ENCODE measurements at regions not wholly inside any gene's neighbourhood (a gene's known extent, or its start where the extent isn't known, plus 50 kb on each side); places are given as distances from the start of the nearest gene placed in this dataset.

DNA sequence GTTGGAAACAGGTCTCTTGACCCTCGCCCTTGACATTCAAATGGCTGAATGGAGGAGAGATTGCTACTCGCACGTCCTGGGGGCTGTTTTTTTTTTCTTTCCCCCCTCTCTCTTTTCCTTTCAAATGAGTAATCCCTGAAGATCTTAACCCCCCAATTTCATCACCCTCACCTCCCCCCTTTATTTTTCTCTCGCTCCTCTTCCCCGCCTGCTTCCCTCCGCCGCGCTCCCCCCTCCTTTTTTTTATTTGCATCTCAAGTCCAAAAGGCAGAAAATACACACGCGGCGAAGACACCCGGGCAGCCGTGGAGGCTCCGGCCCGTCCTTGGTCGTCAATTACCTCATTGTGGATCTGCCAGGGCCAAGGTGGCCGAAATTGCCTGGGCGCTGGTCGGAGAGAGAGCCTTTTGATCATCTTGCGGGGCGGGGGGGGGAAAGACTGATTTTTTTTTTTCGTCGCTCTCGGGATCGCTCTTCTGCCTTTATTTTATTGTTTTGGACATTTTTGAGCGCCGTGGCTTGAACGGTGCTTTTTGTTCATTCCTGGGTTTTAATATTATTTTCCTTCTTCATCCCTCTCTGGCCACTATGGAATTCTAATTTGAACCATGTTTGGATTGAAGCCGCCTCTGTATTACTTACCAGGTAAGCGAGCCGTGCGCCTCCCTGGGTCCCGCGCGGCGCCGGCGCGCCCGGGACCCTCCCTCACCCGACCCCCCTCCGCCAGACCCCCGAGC is 57.2 kb upstream of the GSE1 start:
- FAIRE-seq, result no peak
- H3K4me3 ChIP-seq (ENCODE audit: low read depth, low read length), result peak overlapping the region; percentile 49
- no peak for DNase-seq (ENCODE audit: low read depth)

DNA sequence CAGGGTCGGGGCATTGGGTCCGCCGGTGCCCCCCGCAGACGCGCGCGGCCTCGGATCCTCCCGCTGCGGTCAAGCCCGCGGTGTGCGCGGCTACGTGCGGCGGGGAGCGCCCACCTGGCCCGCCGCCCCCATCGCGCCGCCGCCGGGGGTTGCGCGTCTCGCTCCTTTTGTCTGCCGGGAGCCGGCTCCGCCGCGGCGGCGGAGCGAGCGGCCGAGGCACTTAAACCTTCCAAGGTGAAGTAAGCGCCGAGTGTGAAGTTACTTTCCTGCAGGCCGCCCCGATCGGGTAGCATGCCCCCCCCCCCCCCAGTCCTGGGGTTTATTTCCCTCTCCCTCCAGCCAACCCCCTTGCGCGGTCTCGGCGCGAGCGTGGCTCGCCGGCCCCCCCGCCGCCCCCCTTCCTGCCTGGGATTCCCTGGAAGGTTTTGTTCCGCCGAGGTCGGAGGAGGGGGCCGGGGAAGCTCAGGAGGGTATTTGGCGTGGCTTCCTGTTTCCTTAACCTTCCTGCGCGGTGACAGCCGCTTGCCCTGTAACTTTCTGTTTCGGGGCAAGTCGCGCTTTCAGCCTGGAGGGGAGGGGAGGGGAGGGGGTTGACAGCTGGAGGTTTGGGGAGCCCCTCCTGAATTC is 56.6 kb upstream of the GSE1 start:
- DNase-seq (ENCODE audit: low read depth) (no peak), FAIRE-seq (no peak)
- TF ChIP-seq, protein P1, sequence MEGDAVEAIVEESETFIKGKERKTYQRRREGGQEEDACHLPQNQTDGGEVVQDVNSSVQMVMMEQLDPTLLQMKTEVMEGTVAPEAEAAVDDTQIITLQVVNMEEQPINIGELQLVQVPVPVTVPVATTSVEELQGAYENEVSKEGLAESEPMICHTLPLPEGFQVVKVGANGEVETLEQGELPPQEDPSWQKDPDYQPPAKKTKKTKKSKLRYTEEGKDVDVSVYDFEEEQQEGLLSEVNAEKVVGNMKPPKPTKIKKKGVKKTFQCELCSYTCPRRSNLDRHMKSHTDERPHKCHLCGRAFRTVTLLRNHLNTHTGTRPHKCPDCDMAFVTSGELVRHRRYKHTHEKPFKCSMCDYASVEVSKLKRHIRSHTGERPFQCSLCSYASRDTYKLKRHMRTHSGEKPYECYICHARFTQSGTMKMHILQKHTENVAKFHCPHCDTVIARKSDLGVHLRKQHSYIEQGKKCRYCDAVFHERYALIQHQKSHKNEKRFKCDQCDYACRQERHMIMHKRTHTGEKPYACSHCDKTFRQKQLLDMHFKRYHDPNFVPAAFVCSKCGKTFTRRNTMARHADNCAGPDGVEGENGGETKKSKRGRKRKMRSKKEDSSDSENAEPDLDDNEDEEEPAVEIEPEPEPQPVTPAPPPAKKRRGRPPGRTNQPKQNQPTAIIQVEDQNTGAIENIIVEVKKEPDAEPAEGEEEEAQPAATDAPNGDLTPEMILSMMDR (IDR thresholded peaks at IDR 0.05; ENCODE audit: insufficient read depth, low read length, severe bottlenecking), result no peak
- no peaks in the 10 kb centered on the region for H3K27me3 ChIP-seq (ENCODE audit: control insufficient read depth, insufficient read depth, low read length)
- H3K4me3 ChIP-seq (ENCODE audit: low read depth, low read length), result peak overlapping the region; percentile 49
- H3K36me3 ChIP-seq (ENCODE audit: control insufficient read depth, insufficient read depth, low read length), result no peaks in the 10 kb centered on the region

More for the DNA sequence above, 57.2 kb upstream of the GSE1 start:
- H3K36me3 ChIP-seq (ENCODE audit: control insufficient read depth, insufficient read depth, low read length), result no peaks in the 10 kb centered on the region
- TF ChIP-seq, protein P1 (IDR thresholded peaks at IDR 0.05; ENCODE audit: insufficient read depth, low read length, severe bottlenecking), result no peak
- no peaks in the 10 kb centered on the region for H3K27me3 ChIP-seq (ENCODE audit: control insufficient read depth, insufficient read depth, low read length)

DNA sequence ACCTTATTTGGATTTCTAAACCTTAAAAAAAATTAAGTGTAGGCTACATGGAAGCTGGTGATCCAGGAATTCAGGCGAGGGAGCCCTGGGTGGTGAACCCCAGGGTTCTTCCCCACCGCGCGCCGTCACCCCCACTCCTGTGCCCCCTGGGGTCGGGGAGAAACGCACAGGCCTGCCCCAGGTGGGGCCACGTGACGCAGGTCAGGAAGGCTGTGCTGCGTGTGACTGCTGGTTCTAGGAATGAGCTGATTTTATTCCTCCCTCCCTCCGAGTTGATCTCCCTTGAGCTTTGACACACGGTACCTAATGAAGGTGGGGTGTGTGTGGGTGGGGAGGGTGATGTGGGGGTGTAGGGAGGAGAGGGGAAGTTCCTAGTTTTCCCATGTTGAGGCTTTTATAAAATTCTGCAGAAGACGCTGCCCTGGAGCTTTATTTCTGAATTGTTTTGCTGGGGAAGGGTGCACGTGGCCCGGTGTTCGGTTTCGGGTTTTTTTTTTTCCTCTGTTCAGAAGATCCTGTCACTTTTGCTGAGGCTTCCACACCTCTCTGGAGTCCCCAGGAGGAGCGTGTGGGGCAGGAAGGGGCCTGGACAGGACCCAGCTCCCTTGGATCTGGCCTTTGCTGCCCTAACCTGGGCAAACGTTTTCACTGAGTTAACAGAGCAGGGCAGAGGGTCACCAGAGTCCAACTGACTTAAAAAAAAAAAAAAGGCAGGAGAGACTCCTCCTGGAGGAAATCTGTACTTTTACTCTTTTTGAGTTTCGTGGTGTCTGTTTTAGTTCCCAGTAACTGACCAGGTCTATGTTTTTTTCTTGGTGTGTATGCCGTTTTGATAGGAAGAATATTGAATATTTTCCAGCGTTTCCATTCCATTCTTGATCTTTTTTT is 55.8 kb upstream of the GSE1 start:
- Histone ChIP-seq H3K36me3 (ENCODE audit: control insufficient read depth, insufficient read depth, low read length) (no peaks in the 10 kb centered on the region), H3K27me3 (ENCODE audit: control insufficient read depth, insufficient read depth, low read length) (no peaks in the 10 kb centered on the region), H3K4me3 (ENCODE audit: low read depth, low read length) (peak overlapping the region; percentile 49)
- DNase-seq (ENCODE audit: low read depth) (peak; percentile 27), FAIRE-seq (no peak)
- TF ChIP-seq, protein P1 (IDR thresholded peaks at IDR 0.05; ENCODE audit: insufficient read depth, low read length, severe bottlenecking), result no peak

DNA sequence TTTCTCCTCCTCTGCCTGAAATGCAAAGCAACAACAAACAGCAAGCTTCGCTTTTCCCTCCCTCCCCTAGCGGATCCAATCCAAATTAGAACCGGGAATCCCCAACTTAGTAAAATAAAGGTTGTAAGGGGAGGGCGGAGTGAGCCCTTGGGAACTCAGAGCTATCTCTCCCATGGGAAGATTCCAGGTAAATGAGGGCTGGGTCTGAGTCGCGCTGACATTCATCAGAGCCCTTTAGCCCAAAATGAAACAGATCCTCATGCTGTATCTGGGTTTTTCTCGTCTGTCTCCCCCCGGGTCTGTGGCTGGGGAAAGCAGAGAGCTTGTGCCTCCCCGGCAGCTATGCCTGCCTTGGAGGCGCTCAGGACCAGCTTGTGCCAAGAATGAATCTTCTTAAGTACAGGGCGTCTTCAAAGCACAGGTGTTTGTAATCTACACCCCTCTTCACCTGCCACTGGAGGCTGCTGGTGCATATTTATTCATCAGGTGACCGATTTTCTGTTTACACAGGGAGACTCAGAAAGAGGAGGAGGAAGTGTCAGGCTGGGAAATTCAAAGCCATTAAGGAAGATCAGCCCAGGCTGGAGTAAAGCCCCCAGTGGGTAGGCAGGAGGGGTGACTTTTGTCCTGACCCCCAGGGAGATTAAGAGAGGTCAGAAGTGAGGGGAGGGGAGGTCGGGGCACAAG is 55.0 kb upstream of the GSE1 start:
- Histone ChIP-seq H3K27me3 (ENCODE audit: control insufficient read depth, insufficient read depth, low read length) (no peaks in the 10 kb centered on the region), H3K4me3 (ENCODE audit: low read depth, low read length) (no peak overlapping the region), H3K36me3 (ENCODE audit: control insufficient read depth, insufficient read depth, low read length) (no peaks in the 10 kb centered on the region)
- TF ChIP-seq, protein P1 (IDR thresholded peaks at IDR 0.05; ENCODE audit: insufficient read depth, low read length, severe bottlenecking), result no peak
- DNase-seq (ENCODE audit: low read depth) (peak; percentile 71), FAIRE-seq (no peak)

DNA sequence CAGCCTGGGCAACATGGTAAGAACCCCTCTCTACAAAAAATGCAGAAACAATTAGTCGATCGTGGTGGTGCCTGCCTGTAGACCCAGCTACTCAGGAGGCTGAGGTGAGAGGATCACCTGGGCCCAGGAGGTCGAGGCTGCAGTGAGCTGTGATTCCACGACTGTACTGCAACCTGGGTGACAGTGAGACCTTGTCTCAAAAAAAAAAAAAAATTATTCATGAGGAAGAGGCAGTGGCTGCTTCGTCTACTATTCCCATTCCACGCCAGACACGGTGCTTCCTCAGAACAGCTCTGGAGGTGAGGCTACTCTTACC is 52.2 kb upstream of the GSE1 start:
- TF ChIP-seq, protein P1 (IDR thresholded peaks at IDR 0.05; ENCODE audit: insufficient read depth, low read length, severe bottlenecking), result no peak
- FAIRE-seq (no peak), DNase-seq (ENCODE audit: low read depth) (no peak)
- H3K27me3 ChIP-seq (ENCODE audit: control insufficient read depth, insufficient read depth, low read length), result no peaks in the 10 kb centered on the region
- no peak overlapping the region for H3K4me3 ChIP-seq (ENCODE audit: low read depth, low read length)
- no peaks in the 10 kb centered on the region for H3K36me3 ChIP-seq (ENCODE audit: control insufficient read depth, insufficient read depth, low read length)

Data from bronchial epithelial cell (primary cell).